ENCODE measurements at regions not wholly inside any gene's neighbourhood (a gene's known extent, or its start where the extent isn't known, plus 50 kb on each side); places are given as distances from the start of the nearest gene placed in this dataset.
"Not testable (repeated sequence)": the region's sequence is repeated elsewhere in the genome, so short reads cannot be mapped to it uniquely, and the experiment has no call there.

DNA sequence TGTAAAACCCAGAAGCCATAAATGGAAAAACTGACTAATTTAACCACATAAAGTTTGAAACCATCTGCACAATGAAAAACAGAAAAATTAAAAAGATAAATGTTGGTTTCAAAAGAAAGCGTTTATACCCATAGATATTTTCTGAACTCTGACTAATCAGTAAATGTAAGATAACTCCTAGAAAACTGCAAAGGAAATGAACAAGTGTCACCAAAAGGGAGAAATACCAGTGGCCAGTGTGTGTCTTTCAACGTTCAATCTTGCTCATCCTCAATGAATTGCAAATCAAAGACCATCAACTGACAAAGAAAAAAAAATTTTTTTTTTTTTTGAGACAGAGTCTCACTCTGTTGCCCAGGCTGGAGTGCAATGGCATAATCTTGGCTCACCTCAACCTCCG, 180.1 kb downstream of the SYK start:
- no peak for DNase-seq

DNA sequence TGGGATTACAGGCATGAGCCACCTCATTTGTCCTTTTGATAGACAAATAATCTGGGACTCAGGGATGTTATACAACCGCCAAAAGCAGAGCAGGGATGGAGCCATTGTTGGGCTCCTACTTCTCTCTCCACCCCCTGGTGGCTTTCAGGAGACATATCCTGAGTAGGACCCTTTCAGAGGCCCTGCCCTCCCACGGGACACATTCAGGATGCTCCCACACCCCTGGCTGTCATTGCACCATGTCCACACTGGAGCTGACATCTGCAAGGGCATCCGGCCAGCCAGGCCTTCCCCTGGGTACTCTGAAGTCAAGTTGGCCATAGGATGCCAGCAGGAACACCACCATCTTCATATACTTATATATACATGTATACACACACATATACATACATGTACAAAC, 181.8 kb downstream of the SYK start:
- no peak for DNase-seq

DNA sequence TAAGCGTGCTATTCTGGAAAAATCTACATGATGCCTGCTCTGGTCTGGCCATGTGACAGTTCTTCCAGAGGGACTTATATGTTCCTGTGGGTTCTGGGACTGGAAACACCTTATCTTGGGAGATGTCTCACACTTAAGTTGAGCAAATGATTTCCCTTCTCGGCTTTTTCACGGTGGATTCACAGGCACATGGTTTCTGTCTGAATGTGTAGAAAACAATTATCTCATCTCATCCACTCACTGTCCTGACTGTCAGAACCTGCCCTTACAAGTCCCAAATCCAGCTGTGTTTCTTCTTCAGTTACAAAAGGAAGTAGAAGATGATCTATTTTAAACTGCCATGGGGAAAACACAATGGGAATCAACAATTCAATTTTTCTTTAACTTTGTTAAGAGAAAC, 184.0 kb downstream of the SYK start:
- DNase-seq: no peak

DNA sequence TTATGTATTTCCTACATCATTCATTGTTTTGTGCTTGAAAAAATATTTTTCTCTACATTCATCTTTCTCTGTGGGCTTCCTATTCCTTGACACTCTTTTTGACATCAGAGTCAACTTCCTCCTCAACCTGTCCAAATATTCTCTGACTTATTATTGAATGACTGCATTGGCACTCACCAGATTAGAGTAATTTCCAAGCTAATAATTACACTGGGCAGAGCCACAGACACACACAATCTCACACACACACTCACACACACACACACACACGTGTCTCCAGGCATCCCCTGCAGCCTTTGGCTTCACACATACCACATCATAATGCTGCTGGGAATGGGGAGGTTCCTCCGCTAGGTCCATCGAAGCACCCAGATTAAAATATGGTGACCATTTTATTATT, 184.5 kb downstream of the SYK start:
- DNase-seq: no peak

DNA sequence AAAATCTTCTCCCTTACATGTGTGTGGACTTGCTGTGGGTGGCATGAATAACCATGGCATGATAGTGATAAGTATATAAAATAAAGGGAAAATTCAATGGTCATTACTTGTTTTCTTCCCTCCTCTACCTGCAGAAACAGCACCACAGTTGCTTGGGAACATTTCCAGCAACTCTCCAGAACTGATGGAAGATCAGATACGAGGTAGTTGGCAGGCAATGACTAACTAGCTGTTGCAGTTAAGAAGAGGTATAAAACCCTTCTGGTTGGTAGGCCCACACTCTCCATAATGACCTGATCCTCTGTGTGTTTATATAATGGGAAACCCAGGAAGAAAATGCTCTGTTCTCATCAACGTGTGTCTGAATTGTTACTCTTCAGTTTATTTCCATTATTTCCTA, 185.9 kb downstream of the SYK start:
- no peak for DNase-seq

DNA sequence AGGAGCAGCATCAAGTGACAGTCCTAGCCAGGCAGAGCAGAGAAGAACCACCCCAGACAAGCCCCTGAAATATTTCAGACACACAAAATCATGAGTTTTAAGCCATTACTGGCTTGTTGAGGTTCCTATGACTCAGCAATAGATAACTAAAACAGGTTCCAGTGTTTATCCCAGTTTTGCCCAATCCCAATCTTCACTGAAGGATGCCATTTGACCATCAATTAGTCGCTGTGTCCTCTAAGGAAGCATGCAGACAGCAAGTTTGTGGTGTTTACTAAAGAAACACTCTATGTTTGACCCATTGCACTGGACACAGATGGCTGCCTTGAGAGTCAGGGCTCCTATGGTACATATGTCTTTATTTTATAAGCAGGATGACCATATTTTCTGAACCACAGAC, 186.7 kb downstream of the SYK start:
- DNase-seq: no peak

DNA sequence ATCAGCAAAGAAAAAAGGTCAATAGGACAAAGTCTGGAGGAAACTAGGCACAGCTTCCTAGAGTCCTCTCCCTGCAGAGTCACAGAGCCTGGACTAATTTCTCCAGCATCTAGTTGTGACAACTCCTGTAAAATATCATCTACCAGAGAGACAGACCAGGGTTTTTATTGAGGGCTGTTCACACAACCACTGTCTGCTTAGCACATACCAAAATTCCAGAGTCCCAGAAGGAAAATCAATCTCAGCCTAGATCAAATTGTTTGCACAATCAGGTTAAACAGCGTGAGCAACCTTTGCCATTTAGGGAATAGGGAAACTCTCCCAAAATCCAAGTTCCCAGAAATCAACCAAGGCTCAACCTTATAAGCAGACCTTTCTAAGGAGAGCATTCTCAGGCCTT, 190.3 kb downstream of the SYK start:
- DNase-seq: no peak

DNA sequence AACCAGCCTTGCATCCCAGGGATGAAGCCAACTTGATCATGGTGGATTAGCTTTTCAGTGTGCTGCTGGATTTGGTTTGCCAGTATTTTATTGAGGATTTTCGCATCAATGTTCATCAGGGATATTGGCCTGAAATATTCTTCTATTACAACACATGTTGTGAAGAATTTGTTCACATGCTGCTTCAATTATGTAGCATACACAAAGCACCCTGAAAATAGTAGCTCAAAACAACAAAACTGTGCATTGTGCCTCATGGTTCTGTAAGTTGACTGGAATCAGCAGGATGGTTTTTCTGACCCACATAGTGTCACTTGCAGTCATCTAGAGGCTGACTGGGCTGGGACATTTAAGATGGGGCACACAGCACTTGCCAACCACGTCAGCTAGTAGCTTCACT, 193.9 kb downstream of the SYK start:
- no peak for DNase-seq

DNA sequence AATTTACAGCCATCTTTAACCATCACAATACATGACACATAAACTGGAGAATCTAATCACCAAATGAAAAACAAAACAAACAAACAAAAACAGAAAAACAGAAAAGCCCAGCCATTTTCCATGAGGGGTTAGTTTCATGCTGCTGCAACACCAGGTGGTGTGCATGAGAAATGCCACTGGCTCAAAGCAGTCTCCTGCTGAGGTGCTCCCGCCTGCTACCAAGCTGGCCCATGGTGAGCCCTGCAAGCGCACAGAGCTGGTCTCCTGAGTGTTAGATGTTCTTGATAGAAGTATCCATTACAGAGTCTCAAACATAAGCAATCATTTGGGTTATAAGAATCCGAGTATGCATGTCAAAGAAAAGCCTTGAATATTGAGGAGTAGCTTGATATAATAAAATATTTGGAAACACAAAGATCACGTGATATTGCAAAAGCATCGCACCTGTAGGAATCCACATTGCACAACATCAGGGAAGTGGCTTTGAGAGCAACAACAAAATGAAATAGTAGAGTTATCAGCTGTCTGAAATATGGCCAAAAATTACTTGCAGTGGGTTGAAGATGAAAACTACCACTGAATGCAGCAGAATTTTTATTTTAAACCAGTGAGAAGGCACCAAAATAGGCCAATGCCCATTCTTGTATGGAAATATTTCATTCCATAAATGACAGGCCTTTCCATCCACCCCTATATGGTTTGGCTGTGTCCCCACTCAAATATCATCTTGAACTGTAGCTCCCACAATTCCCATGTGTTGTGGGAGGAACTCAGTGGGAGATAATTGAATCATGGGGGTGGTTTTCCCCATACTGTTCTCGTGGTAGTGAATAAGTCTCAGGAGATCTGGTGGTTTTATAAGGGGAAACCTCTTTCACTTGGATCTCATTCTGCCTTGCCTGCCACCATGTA, 194.8 kb downstream of the SYK start:
- no peak for DNase-seq

GRCh38 chr9:90998573-90998972, 197.0 kb downstream of the SYK start:
- no peak for DNase-seq

- no peak for DNase-seq
These were observed 198.1 kb downstream of the SYK start for GRCh38 chr9:90999425-91000397.

DNA sequence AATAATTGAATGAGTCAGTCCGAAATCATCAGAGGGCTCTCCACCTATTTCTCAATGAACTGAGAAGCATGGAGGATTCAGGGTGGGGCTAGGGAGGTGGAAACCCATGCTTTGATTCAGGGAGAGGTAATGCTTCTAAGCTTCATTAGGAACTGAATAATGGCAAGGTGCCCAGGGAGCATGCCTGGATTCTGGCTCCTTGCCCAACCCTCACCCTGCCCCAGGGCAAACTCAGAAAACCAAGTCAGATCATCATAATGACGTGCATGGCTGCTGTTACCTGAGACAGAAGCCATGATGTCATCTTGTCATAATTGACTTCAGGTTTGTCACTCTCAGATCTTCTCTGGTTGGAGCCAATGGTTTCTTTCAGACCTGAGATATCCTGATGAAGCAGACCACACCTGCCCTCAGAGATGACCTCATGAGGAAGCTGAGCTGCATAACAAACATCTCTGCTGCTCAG, 199.6 kb downstream of the SYK start:
- no peak for DNase-seq

DNA sequence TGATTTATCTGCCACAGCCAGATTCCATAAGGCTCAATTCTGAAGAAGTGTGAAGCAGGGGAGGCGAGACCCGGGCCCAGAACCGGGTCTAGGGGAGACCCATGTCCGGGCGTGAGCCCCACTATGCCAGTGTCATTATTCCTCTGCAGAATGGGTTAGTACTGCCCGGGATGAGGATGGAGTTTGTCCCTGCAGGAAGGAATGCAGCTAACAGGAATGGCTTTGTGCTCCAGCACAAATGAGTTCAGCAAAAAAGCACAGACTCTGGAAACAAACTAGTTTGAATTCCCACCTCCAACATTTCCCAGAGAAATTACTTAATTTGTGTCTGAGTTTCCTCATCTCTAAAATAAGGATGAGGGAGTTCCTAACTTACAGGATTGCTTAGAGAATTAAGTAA, 202.9 kb downstream of the SYK start:
- DNase-seq: no peak

GRCh38 chr9:91004992-91005391, 203.4 kb downstream of the SYK start:
- no peak for DNase-seq

- DNase-seq: no peak
These were observed 204.4 kb downstream of the SYK start for GRCh38 chr9:91006046-91006445.

DNA sequence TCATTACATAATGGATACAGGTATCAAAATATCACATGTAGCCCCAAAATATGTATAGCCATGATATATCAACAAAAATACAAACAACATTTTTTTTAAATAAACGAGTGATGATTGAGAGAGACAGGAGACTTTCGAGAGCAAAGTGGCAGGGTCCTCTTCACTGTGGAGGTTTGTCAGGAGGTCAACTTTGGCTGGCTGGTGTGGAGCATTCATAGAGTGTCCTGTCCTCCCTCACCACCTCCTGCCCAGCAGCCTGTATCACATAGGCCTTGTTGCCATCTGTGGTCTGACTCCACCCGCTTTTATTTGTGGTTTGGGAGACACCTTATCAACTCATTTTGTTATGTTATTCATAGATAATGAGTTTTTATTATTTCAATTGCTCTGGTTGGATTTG, 206.9 kb downstream of the SYK start:
- DNase-seq: no peak

DNA sequence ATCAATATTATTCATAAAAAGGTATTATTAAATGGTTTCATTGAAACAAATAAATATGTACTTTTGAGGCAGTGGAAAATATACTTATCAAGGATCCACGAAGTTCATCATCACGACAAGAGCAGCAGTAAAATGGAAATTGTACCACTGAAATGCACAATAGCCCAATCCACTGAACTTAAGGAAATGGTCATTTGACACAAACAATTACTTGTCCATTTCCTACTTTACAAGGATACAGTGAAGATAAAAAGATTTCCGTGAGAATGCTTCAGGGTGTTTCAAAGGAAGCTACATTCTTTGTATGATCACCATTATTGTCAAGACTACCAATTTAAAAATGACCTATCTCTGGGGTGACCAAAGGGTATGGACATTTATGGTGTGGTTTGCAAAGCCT, 210.3 kb downstream of the SYK start:
- no peak for DNase-seq

GRCh38 chr9:91012933-91013841, 211.6 kb downstream of the SYK start:
- DNase-seq: no peak

- no peak for DNase-seq
These were observed 215.6 kb downstream of the SYK start for GRCh38 chr9:91017245-91017644.

- not testable (repeated sequence) for DNase-seq
These were observed 218.3 kb downstream of the SYK start for GRCh38 chr9:91019871-91020270.

GRCh38 chr9:91021656-91022055, 220.0 kb downstream of the SYK start:
- DNase-seq: not testable (repeated sequence)

DNA sequence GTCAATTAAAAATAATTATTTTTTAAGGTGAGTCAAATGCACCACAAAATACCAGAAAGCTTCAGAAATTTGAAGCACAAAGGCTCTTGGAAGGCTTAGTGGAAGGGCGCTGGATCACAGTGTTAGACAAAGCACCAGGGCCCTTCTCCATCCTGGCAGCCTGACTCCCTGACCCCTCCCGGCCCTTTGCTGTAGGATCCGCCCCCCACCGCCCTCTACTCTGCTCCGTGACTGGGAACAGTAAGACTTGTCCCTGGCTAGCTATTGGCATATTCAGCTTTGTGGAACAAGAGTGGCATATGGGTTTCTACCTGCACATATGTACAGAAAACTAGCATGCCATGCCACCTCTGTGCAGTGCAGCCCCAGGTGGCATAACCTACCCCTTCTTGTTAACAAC, 222.1 kb downstream of the SYK start:
- no peak for DNase-seq

DNA sequence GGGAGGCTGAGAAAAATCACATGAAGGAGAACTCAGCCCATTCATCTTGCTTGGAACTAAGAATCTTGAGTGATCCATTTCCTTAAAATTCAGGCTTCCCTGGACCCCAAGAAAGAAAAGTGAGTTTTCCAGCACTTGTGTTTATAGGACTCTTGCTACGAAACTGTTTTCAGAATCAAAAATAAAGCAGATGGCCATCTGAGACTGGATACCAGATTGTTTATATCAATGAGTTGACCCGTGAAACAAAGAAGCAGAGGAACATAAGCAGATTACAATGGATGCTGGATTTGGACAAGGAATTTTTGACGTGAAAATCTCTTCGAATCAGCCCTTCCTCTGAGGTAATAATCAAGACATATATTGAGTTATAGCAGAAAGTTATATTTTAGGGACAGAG, 223.2 kb downstream of the SYK start:
- DNase-seq: no peak

Measured in DMS 273 treated with DMSO at 0.1 percent for 48 hours (cell line).